SK-N-SH treated with all-trans-retinoic acid at 6 μM for 48 hours (cell line): ENCODE measurements at regions not wholly inside any gene's neighbourhood (a gene's known extent, or its start where the extent isn't known, plus 50 kb on each side); places are given as distances from the start of the nearest gene placed in this dataset.

Experiments used
- ATAC-seq: fragments of 200-7000 bp; cut with Tn5 transposase; 3 replicates; pipeline ENCODE4 v1.9.1; 2020; ENCODE audit warnings: mild to moderate bottlenecking, moderate library complexity
- ARNTL ChIP-seq: fragments of 450-650 bp; formaldehyde crosslinking; IDR thresholded peaks from 2 replicates; pipeline ENCODE4 v1.5.0; 2020; ENCODE audit warnings: low read depth, mild to moderate bottlenecking, moderate library complexity, borderline replicate concordance
- CREB5 ChIP-seq: fragments of 250-450 bp; sonication (Bioruptor Pico); IDR thresholded peaks from 2 replicates; pipeline ENCODE4 v1.5.1; 2020; ENCODE audit warnings: low read depth, mild to moderate bottlenecking, moderate library complexity
- CSDC2 ChIP-seq: fragments of 250-450 bp; sonication (Bioruptor Pico); IDR thresholded peaks from 2 replicates; pipeline ENCODE4 v1.5.0; 2020; ENCODE audit warnings: mild to moderate bottlenecking, moderate library complexity
- CSRNP3 ChIP-seq: fragments of 250-450 bp; sonication (Bioruptor Pico); IDR thresholded peaks from 2 replicates; pipeline ENCODE4 v1.5.1; 2021; ENCODE audit warnings: mild to moderate bottlenecking, moderate library complexity
- ESRRG ChIP-seq: fragments of 250-450 bp; sonication (Bioruptor Pico); IDR thresholded peaks from 2 replicates; pipeline ENCODE4 v1.6.1; 2021; ENCODE audit warnings: mild to moderate bottlenecking
- GLIS3 ChIP-seq: fragments of 250-450 bp; sonication (Bioruptor Pico); IDR thresholded peaks from 2 replicates; pipeline ENCODE4 v1.5.0; 2020; ENCODE audit warnings: mild to moderate bottlenecking, moderate library complexity
- ISL1 ChIP-seq: fragments of 250-450 bp; sonication (Bioruptor Pico); IDR thresholded peaks from 2 replicates; pipeline ENCODE4 v2.1.2; 2022; ENCODE audit warnings: mild to moderate bottlenecking, moderate library complexity
- OSR1 ChIP-seq: fragments of 250-450 bp; sonication (Bioruptor Pico); IDR thresholded peaks from 2 replicates; pipeline ENCODE4 v1.8.0; 2022; ENCODE audit warnings: moderate library complexity, mild to moderate bottlenecking, inconsistent platforms
- PATZ1 ChIP-seq: fragments of 250-450 bp; sonication (Bioruptor Pico); IDR thresholded peaks from 2 replicates; pipeline ENCODE4 v1.8.0; 2020; ENCODE audit warnings: mild to moderate bottlenecking, moderate library complexity, borderline replicate concordance
- POU6F1 ChIP-seq: fragments of 250-450 bp; sonication (Bioruptor Pico); IDR thresholded peaks from 2 replicates; pipeline ENCODE4 v1.8.0; 2021; ENCODE audit warnings: low read depth, mild to moderate bottlenecking, moderate library complexity, borderline replicate concordance
- PPARA ChIP-seq: fragments of 250-450 bp; sonication (Bioruptor Pico); IDR thresholded peaks from 2 replicates; pipeline ENCODE4 v1.5.0; 2020; ENCODE audit warnings: mild to moderate bottlenecking, borderline replicate concordance
- RARB ChIP-seq: fragments of 250-450 bp; sonication (Bioruptor Pico); IDR thresholded peaks from 2 replicates; pipeline ENCODE4 v1.8.0; 2021; ENCODE audit warnings: mild to moderate bottlenecking, moderate library complexity
- SNAI2 ChIP-seq: fragments of 250-450 bp; sonication (Bioruptor Pico); IDR thresholded peaks from 2 replicates; pipeline ENCODE4 v1.5.0; 2020; ENCODE audit warnings: mild to moderate bottlenecking, moderate library complexity
- TCF4 ChIP-seq: fragments of 250-450 bp; sonication (Bioruptor Pico); IDR thresholded peaks from 2 replicates; pipeline ENCODE4 v1.8.0; 2021; ENCODE audit warnings: mild to moderate bottlenecking, moderate library complexity, borderline replicate concordance
- TOX ChIP-seq: fragments of 250-450 bp; sonication (Bioruptor Pico); IDR thresholded peaks from 2 replicates; pipeline ENCODE4 v1.8.0; 2021; ENCODE audit warnings: mild to moderate bottlenecking, moderate library complexity, borderline replicate concordance
- ZC3H10 ChIP-seq: fragments of 250-450 bp; sonication (Bioruptor Pico); IDR thresholded peaks from 2 replicates; pipeline ENCODE4 v1.5.1; 2021; ENCODE audit warnings: mild to moderate bottlenecking, moderate library complexity
- ZFP3 ChIP-seq: fragments of 250-450 bp; sonication (Bioruptor Pico); IDR thresholded peaks from 2 replicates; pipeline ENCODE4 v1.5.0; 2020; ENCODE audit warnings: mild to moderate bottlenecking, moderate library complexity
- ZFP30 ChIP-seq: fragments of 450-650 bp; formaldehyde crosslinking; IDR thresholded peaks from 2 replicates; pipeline ENCODE4 v1.5.0; 2022; ENCODE audit warnings: mild to moderate bottlenecking, moderate library complexity
- ZNF565 ChIP-seq: fragments of 450-650 bp; formaldehyde crosslinking; conservative IDR thresholded peaks from 2 replicates; pipeline ENCODE4 v1.5.0; 2020; ENCODE audit warnings: low read depth, mild to moderate bottlenecking, moderate library complexity
- ZNF70 ChIP-seq: fragments of 450-650 bp; formaldehyde crosslinking; IDR thresholded peaks from 2 replicates; pipeline ENCODE4 v1.5.0; 2020; ENCODE audit warnings: mild to moderate bottlenecking, moderate library complexity
- TF ChIP-seq, protein P1 (sequence below): fragments of 250-450 bp; sonication (Bioruptor Pico); IDR thresholded peaks from 2 replicates; pipeline ENCODE4 v1.5.0; 2020; ENCODE audit warnings: mild to moderate bottlenecking, moderate library complexity

DNA sequence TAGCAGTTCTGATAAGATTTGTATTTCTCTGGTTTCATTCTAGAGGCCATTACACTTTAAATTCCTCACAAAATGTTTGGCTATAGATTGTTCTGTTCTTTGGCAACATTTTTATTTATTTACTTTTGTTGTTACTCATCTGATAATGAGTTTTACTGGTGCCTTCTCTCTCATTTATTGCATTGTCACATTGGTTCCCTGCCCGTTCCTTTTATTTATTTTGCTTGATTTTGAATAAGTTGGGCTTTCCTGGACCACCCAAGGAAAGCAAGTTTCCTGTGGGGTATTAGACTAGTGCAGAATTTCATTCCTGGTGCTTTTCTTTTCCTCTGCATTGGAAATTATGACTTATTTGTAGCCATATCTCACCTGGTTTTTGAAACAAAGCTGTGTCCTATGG is 232.0 kb downstream of the SOCS6 start:
- no peak for ATAC-seq
- TF ChIP-seq RARB (no peak), CSRNP3 (CRISPR knock-in tag) (no peak), ZFP30 (CRISPR knock-in tag) (no peak), ZC3H10 (CRISPR knock-in tag) (no peak), ZFP3 (CRISPR knock-in tag) (no peak), ESRRG (CRISPR knock-in tag) (no peak), ZNF565 (CRISPR knock-in tag) (no peak), SNAI2 (no peak), CREB5 (CRISPR knock-in tag) (no peak), ZNF70 (CRISPR knock-in tag) (no peak), ISL1 (no peak), OSR1 (CRISPR knock-in tag) (no peak), TOX (CRISPR knock-in tag) (no peak), GLIS3 (no peak), CSDC2 (CRISPR knock-in tag) (no peak), ARNTL (CRISPR knock-in tag) (no peak), PATZ1 (CRISPR knock-in tag) (no peak)
- TF ChIP-seq, protein P1, sequence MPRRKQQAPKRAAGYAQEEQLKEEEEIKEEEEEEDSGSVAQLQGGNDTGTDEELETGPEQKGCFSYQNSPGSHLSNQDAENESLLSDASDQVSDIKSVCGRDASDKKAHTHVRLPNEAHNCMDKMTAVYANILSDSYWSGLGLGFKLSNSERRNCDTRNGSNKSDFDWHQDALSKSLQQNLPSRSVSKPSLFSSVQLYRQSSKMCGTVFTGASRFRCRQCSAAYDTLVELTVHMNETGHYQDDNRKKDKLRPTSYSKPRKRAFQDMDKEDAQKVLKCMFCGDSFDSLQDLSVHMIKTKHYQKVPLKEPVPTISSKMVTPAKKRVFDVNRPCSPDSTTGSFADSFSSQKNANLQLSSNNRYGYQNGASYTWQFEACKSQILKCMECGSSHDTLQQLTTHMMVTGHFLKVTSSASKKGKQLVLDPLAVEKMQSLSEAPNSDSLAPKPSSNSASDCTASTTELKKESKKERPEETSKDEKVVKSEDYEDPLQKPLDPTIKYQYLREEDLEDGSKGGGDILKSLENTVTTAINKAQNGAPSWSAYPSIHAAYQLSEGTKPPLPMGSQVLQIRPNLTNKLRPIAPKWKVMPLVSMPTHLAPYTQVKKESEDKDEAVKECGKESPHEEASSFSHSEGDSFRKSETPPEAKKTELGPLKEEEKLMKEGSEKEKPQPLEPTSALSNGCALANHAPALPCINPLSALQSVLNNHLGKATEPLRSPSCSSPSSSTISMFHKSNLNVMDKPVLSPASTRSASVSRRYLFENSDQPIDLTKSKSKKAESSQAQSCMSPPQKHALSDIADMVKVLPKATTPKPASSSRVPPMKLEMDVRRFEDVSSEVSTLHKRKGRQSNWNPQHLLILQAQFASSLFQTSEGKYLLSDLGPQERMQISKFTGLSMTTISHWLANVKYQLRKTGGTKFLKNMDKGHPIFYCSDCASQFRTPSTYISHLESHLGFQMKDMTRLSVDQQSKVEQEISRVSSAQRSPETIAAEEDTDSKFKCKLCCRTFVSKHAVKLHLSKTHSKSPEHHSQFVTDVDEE (CRISPR knock-in tag), result no peak

GRCh38 chr18:70513502-70514171 is 224.8 kb downstream of the SOCS6 start:
- no peak for TF ChIP-seq ZFP30 (CRISPR knock-in tag)
- TF ChIP-seq PPARA (CRISPR knock-in tag), result no peak
- no peak for TF ChIP-seq TOX (CRISPR knock-in tag)
- TF ChIP-seq RARB, result no peak
- TF ChIP-seq ARNTL (CRISPR knock-in tag), result no peak
- no peak for TF ChIP-seq POU6F1 (CRISPR knock-in tag)
- TF ChIP-seq OSR1 (CRISPR knock-in tag), result no peak
- TF ChIP-seq TCF4, result no peak
- TF ChIP-seq, protein P1 (CRISPR knock-in tag), result no peak
- no peak for TF ChIP-seq ZC3H10 (CRISPR knock-in tag)
- ATAC-seq, result no peak
